ENCODE measurements at regions not wholly inside any gene's neighbourhood (a gene's known extent, or its start where the extent isn't known, plus 50 kb on each side); places are given as distances from the start of the nearest gene placed in this dataset.

- H3K27ac ChIP-seq, result no peak overlapping the region
- no peaks in the 10 kb centered on the region for H3K9me3 ChIP-seq (ENCODE audit: low read depth)
- no peak overlapping the region for H2AFZ ChIP-seq
- no peaks in the 10 kb centered on the region for H3K36me3 ChIP-seq (replicated peaks; ENCODE audit: insufficient read depth, low read depth)
- H3K27me3 ChIP-seq, result no peaks in the 10 kb centered on the region
- TF ChIP-seq EZH2 (IDR thresholded peaks at IDR 0.05; ENCODE audit: borderline replicate concordance) (no peak), EZH2phosphoT487 (IDR thresholded peaks at IDR 0.05; ENCODE audit: low read depth, severe bottlenecking, unreplicated experiment) (no peak), CTCF (IDR thresholded peaks at IDR 0.05; ENCODE audit: poor library complexity) (no peak)
- H3K79me2 ChIP-seq, result no peaks in the 10 kb centered on the region
- WGBS (ENCODE audit: low lambda C conversion rate, missing lambda C conversion rate), result 93% methylated on average over 6 of the region's 6 CpGs
- no peaks in the 10 kb centered on the region for H3K9me2 ChIP-seq (replicated peaks; ENCODE audit: insufficient read depth)
- H4K20me1 ChIP-seq (ENCODE audit: insufficient read depth, poor library complexity, severe bottlenecking), result no peaks in the 10 kb centered on the region
- H3K4me2 ChIP-seq, result no peak overlapping the region
- peaks cover 6% of the 10 kb centered on the region for H3K4me1 ChIP-seq (ENCODE audit: insufficient read depth)
- no peak overlapping the region for H3K4me3 ChIP-seq
- no peak for DNase-seq (ENCODE audit: low spot score)
Measured at GRCh38 chr5:173493846-173494245, 122.6 kb downstream of the BOD1 start.

- H3K9me2 ChIP-seq (replicated peaks; ENCODE audit: insufficient read depth), result no peaks in the 10 kb centered on the region
- no peak for DNase-seq (ENCODE audit: low spot score)
- H3K79me2 ChIP-seq, result no peaks in the 10 kb centered on the region
- H3K27me3 ChIP-seq, result no peaks in the 10 kb centered on the region
- TF ChIP-seq EZH2phosphoT487 (IDR thresholded peaks at IDR 0.05; ENCODE audit: low read depth, severe bottlenecking, unreplicated experiment) (no peak), CTCF (IDR thresholded peaks at IDR 0.05; ENCODE audit: poor library complexity) (no peak), EZH2 (IDR thresholded peaks at IDR 0.05; ENCODE audit: borderline replicate concordance) (no peak)
- H4K20me1 ChIP-seq (ENCODE audit: insufficient read depth, poor library complexity, severe bottlenecking), result no peaks in the 10 kb centered on the region
- WGBS (ENCODE audit: low lambda C conversion rate, missing lambda C conversion rate), result 85% methylated on average over 2 of the region's 2 CpGs
- no peak overlapping the region for H3K4me2 ChIP-seq
- no peak overlapping the region for H3K27ac ChIP-seq
- no peak overlapping the region for H2AFZ ChIP-seq
- H3K9me3 ChIP-seq (ENCODE audit: low read depth), result no peaks in the 10 kb centered on the region
- no peaks in the 10 kb centered on the region for H3K4me1 ChIP-seq (ENCODE audit: insufficient read depth)
- H3K4me3 ChIP-seq, result no peak overlapping the region
- no peaks in the 10 kb centered on the region for H3K36me3 ChIP-seq (replicated peaks; ENCODE audit: insufficient read depth, low read depth)
Measured at GRCh38 chr5:173493040-173493439, 123.4 kb downstream of the BOD1 start.

- no peak overlapping the region for H3K4me3 ChIP-seq
- no peaks in the 10 kb centered on the region for H3K36me3 ChIP-seq (replicated peaks; ENCODE audit: insufficient read depth, low read depth)
- no peaks in the 10 kb centered on the region for H3K27me3 ChIP-seq
- WGBS (ENCODE audit: low lambda C conversion rate, missing lambda C conversion rate), result 79% methylated on average over 1 of the region's 1 CpG
- peaks cover 3% of the 10 kb centered on the region for H3K4me1 ChIP-seq (ENCODE audit: insufficient read depth)
- H4K20me1 ChIP-seq (ENCODE audit: insufficient read depth, poor library complexity, severe bottlenecking), result no peaks in the 10 kb centered on the region
- H3K9me3 ChIP-seq (ENCODE audit: low read depth), result no peaks in the 10 kb centered on the region
- DNase-seq (ENCODE audit: low spot score), result no peak
- H3K27ac ChIP-seq, result no peak overlapping the region
- H3K79me2 ChIP-seq, result no peaks in the 10 kb centered on the region
- no peaks in the 10 kb centered on the region for H3K9me2 ChIP-seq (replicated peaks; ENCODE audit: insufficient read depth)
- no peak overlapping the region for H2AFZ ChIP-seq
- no peak overlapping the region for H3K4me2 ChIP-seq
- no peak for TF ChIP-seq EZH2 (IDR thresholded peaks at IDR 0.05; ENCODE audit: borderline replicate concordance)
- TF ChIP-seq EZH2phosphoT487 (IDR thresholded peaks at IDR 0.05; ENCODE audit: low read depth, severe bottlenecking, unreplicated experiment), result no peak
- no peak for TF ChIP-seq CTCF (IDR thresholded peaks at IDR 0.05; ENCODE audit: poor library complexity)
Measured at GRCh38 chr5:173490681-173491080, 125.8 kb downstream of the BOD1 start.

- H4K20me1 ChIP-seq (ENCODE audit: insufficient read depth, poor library complexity, severe bottlenecking), result no peaks in the 10 kb centered on the region
- H3K27ac ChIP-seq, result no peak overlapping the region
Measured at GRCh38 chr5:173488144-173488543, 128.3 kb downstream of the BOD1 start.

More at GRCh38 chr5:173488144-173488543, 128.3 kb downstream of the BOD1 start:
- Histone ChIP-seq H3K27me3 (no peaks in the 10 kb centered on the region), H2AFZ (no peak overlapping the region), H3K79me2 (no peaks in the 10 kb centered on the region), H3K9me3 (ENCODE audit: low read depth) (no peaks in the 10 kb centered on the region), H3K4me2 (no peak overlapping the region), H3K4me1 (ENCODE audit: insufficient read depth) (peaks cover 3% of the 10 kb centered on the region), H3K9me2 (replicated peaks; ENCODE audit: insufficient read depth) (no peaks in the 10 kb centered on the region), H3K4me3 (no peak overlapping the region), H3K36me3 (replicated peaks; ENCODE audit: insufficient read depth, low read depth) (no peaks in the 10 kb centered on the region)
- no peak for DNase-seq (ENCODE audit: low spot score)
- TF ChIP-seq EZH2 (IDR thresholded peaks at IDR 0.05; ENCODE audit: borderline replicate concordance), result no peak
- TF ChIP-seq CTCF (IDR thresholded peaks at IDR 0.05; ENCODE audit: poor library complexity), result no peak
- TF ChIP-seq EZH2phosphoT487 (IDR thresholded peaks at IDR 0.05; ENCODE audit: low read depth, severe bottlenecking, unreplicated experiment), result no peak
- WGBS (ENCODE audit: low lambda C conversion rate, missing lambda C conversion rate), result 83% methylated on average over 5 of the region's 5 CpGs

Measured in hepatocyte (in vitro differentiated cells).